CD4-positive, alpha-beta T cell (primary cell): ENCODE measurements at regions not wholly inside any gene's neighbourhood (a gene's known extent, or its start where the extent isn't known, plus 50 kb on each side); places are given as distances from the start of the nearest gene placed in this dataset.

ENCODE experiments used
- ATAC-seq: fragments of 200-7000 bp; cut with Tn5 transposase; one replicate; pipeline ENCODE4 v1.10.0; 2022; ENCODE audit warnings: mild to moderate bottlenecking; ENCODE audit not compliant: poor library complexity
- CTCF ChIA-PET: fragments of 350-600 bp; sonication (Branson Sonifier 250); formaldehyde crosslinking; loops from one replicate; lab custom pipeline; 2021; ENCODE audit warnings: antibody characterized with exemption, inconsistent platforms; lab: Charles Lee
- POLR2A ChIA-PET: fragments of 350-600 bp; sonication (Branson Sonifier 250); formaldehyde crosslinking; loops from one replicate; lab custom pipeline; 2021; ENCODE audit warnings: antibody characterized with exemption, inconsistent platforms; lab: Charles Lee
- DNase-seq, 14 experiments: peaks; one replicate each; pipeline ENCODE4 v3.0.0-alpha.2; 2013 to 2020; ENCODE audit warnings: mixed read lengths in 2 of 14
- H3K27ac ChIP-seq, 2 donors: one replicate each; pipeline versions ENCODE4 v1.5.1 to v1.7.0; 2013; ENCODE audit warnings: low read length in 2 of 2, low read depth in 1 of 2, mild to moderate bottlenecking in 1 of 2
- H3K27me3 ChIP-seq, 2 experiments: 1 replicate in 1 of 2; 2 replicates in 1 of 2; pipeline versions ENCODE4 v1.6.1 to v1.7.0; 2013; ENCODE audit warnings: low read length in 2 of 2, control low read depth in 1 of 2, mild to moderate bottlenecking in 1 of 2, moderate library complexity in 1 of 2; ENCODE audit not compliant: insufficient read depth in 2 of 2, control insufficient read depth in 1 of 2
- H3K36me3 ChIP-seq: one replicate; pipeline ENCODE4 v1.6.1; 2013; ENCODE audit warnings: low read length, control low read depth; ENCODE audit not compliant: insufficient read depth
- H3K4me1 ChIP-seq: one replicate; pipeline ENCODE4 v1.6.1; 2013; ENCODE audit warnings: low read length, control low read depth; ENCODE audit not compliant: insufficient read depth
- H3K4me3 ChIP-seq: one replicate; pipeline ENCODE4 v1.5.1; 2013; ENCODE audit warnings: mild to moderate bottlenecking, low read length, moderate library complexity
- H3K9me3 ChIP-seq, 2 experiments: 1 replicate in 1 of 2; 2 replicates in 1 of 2; pipeline versions ENCODE4 v1.6.1 to v1.7.0; 2013; ENCODE audit warnings: low read length in 2 of 2, mild to moderate bottlenecking in 2 of 2, control low read depth in 1 of 2, moderate library complexity in 1 of 2; ENCODE audit not compliant: control insufficient read depth in 1 of 2, insufficient read depth in 1 of 2
- H3K27ac Mint-ChIP-seq: one replicate; pipeline ENCODE4 v1.8.0; 2020; ENCODE audit warnings: mixed read lengths
- H3K27me3 Mint-ChIP-seq: one replicate; pipeline ENCODE4 v1.8.0; 2021; ENCODE audit warnings: mixed read lengths
- H3K36me3 Mint-ChIP-seq: one replicate; pipeline ENCODE4 v1.8.0; 2021; ENCODE audit warnings: low read depth, mixed read lengths
- H3K4me1 Mint-ChIP-seq: one replicate; pipeline ENCODE4 v1.8.0; 2021; ENCODE audit warnings: low read depth, mixed read lengths
- H3K4me3 Mint-ChIP-seq: one replicate; pipeline ENCODE4 v1.8.0; 2020; ENCODE audit warnings: mild to moderate bottlenecking, mixed read lengths
- H3K9me3 Mint-ChIP-seq: one replicate; pipeline ENCODE4 v1.8.0; 2020; ENCODE audit warnings: mixed read lengths
- CTCF ChIP-seq: fragments of 200-600 bp; IDR thresholded peaks from one replicate; pipeline ENCODE4 v1.8.0; 2022; ENCODE audit warnings: antibody characterized with exemption, mild to moderate bottlenecking
- intact Hi-C, 2 experiments: fragments of 100-400 bp; cut with DNase I in 1 of 2; cut with micrococcal nuclease in 1 of 2; formaldehyde crosslinking; loops; one replicate each; pipeline versions ENCODE4 v1.15.1 to v1.9.0; 2023 to 2025; cut with DNase I, micrococcal nuclease

DNA sequence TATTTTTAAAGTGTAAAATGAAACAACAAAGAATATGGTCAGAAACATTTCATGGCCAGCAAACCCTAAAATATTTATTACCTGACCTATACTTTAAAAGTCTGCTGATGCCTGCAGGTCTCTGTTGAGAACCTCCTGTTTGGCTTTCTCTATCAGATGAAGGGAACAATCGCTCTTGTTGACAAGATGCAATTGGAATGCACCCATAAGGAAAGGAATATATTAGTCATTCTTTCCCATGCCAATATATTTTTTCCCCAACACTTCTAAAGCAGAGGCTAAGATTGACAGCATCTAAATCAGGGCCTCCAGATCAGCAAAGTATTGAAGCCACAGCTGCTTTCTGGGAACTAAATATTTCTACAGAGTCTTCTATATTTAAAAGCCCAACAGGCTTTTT, 897.8 kb downstream of the EPHA7 start:
- TF ChIP-seq CTCF, result no peak
- no peak for DNase-seq
- Histone ChIP-seq H3K36me3 (no peaks in the 10 kb centered on the region), H3K4me1 (no peaks in the 10 kb centered on the region), H3K9me3 (peaks cover 0 to 2% of the 10 kb centered on the region in 2 experiments), H3K27me3 (no peaks in the 10 kb centered on the region), H3K4me3 (no peak overlapping the region), H3K27ac (no peak overlapping the region)
- no peaks in the 10 kb centered on the region for H3K27me3 Mint-ChIP-seq
- no peak for ATAC-seq
- intact Hi-C loops, result no loop called here
- H3K27ac Mint-ChIP-seq, result no peak overlapping the region
- CTCF ChIA-PET, result no interaction called here
- no peaks in the 10 kb centered on the region for H3K4me1 Mint-ChIP-seq
- no peaks in the 10 kb centered on the region for H3K36me3 Mint-ChIP-seq
- no peak overlapping the region for H3K4me3 Mint-ChIP-seq
- POLR2A ChIA-PET, result no interaction called here
- H3K9me3 Mint-ChIP-seq, result peaks cover 8% of the 10 kb centered on the region

GRCh38 chr6:92510137-92510536, 909.2 kb downstream of the EPHA7 start:
- Histone ChIP-seq H3K27ac (no peak overlapping the region), H3K9me3 (peaks cover 3 to 8% of the 10 kb centered on the region in 2 experiments), H3K4me1 (no peaks in the 10 kb centered on the region), H3K36me3 (no peaks in the 10 kb centered on the region), H3K4me3 (no peak overlapping the region), H3K27me3 (no peaks in the 10 kb centered on the region)
- no peak for TF ChIP-seq CTCF
- DNase-seq (no peak), ATAC-seq (no peak)
- CTCF ChIA-PET, result no interaction called here
- Mint-ChIP-seq H3K4me3 (no peak overlapping the region), H3K9me3 (peaks cover 12% of the 10 kb centered on the region), H3K27me3 (no peaks in the 10 kb centered on the region), H3K4me1 (no peaks in the 10 kb centered on the region), H3K36me3 (no peaks in the 10 kb centered on the region), H3K27ac (no peak overlapping the region)
- intact Hi-C loops, result no loop called here
- POLR2A ChIA-PET, result no interaction called here

GRCh38 chr6:92507552-92507951, 911.8 kb downstream of the EPHA7 start:
- no peak for TF ChIP-seq CTCF
- no peak overlapping the region for H3K4me3 ChIP-seq
- intact Hi-C loops, result no loop called here
- ChIA-PET POLR2A (no interaction called here), CTCF (no interaction called here)
- H3K27me3 Mint-ChIP-seq, result no peaks in the 10 kb centered on the region
- H3K9me3 Mint-ChIP-seq, result peaks cover 13% of the 10 kb centered on the region
- no peak overlapping the region for H3K4me3 Mint-ChIP-seq
- DNase-seq (no peak), ATAC-seq (no peak)
- H3K4me1 ChIP-seq, result no peaks in the 10 kb centered on the region
- no peaks in the 10 kb centered on the region for H3K27me3 ChIP-seq
- H3K9me3 ChIP-seq, result peaks cover 7 to 8% of the 10 kb centered on the region in 2 experiments
- no peaks in the 10 kb centered on the region for H3K4me1 Mint-ChIP-seq
- H3K36me3 Mint-ChIP-seq, result no peaks in the 10 kb centered on the region
- no peaks in the 10 kb centered on the region for H3K36me3 ChIP-seq
- H3K27ac ChIP-seq, result no peak overlapping the region
- no peak overlapping the region for H3K27ac Mint-ChIP-seq
